ENCODE measurements at regions not wholly inside any gene's neighbourhood (a gene's known extent, or its start where the extent isn't known, plus 50 kb on each side); places are given as distances from the start of the nearest gene placed in this dataset.
"Not testable (repeated sequence)": the region's sequence is repeated elsewhere in the genome, so short reads cannot be mapped to it uniquely, and the experiment has no call there.

DNA sequence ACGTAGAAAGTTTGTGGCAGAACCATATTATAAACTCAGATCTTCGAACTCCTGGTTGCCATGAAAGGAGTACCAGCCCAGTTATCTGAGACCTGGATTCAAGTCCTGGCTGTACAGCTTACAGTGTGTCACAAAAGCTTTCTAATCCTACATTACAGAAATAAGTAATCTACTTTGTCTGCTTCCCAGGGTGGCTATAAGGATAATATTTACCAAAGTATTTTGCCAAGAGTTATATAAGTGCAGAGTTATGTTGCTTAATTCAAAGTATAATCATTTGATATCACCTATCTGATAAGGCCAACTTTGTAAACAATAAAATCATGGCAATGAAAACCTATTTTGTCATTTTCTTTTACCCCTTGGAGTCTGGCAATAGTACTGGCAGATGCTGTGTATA, 381.6 kb downstream of the NDFIP2 start:
- no peak for DNase-seq

GRCh38 chr13:79861731-79862130, 380.8 kb downstream of the NDFIP2 start:
- DNase-seq, result no peak

- DNase-seq, result no peak
These were observed 379.8 kb downstream of the NDFIP2 start for GRCh38 chr13:79860791-79861190.

GRCh38 chr13:79859756-79860155, 378.8 kb downstream of the NDFIP2 start:
- no peak for DNase-seq

GRCh38 chr13:79853251-79853650, 372.3 kb downstream of the NDFIP2 start:
- DNase-seq, result no peak

DNA sequence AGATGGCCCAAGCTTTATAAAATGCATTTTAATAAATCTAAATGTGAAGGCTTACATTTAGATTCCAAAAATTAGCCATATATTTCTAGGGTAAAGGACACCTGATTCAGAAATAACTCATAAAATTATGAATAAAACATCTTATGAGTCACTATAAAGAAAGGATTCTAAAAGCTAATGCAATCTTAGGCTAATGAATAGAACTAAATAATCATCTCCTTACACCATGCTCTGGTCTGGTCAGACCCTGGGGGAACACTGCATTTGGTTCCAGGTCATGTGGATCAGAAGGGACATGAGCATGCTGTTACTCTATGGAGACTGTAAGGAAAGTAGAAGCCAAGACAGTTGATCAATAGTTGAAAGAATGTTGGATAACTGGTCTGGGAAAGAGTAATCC, 370.4 kb downstream of the NDFIP2 start:
- no peak for DNase-seq

- no peak for DNase-seq
These were observed 367.1 kb downstream of the NDFIP2 start for GRCh38 chr13:79847882-79848592.

- no peak for DNase-seq
These were observed 365.4 kb downstream of the NDFIP2 start for GRCh38 chr13:79846386-79846785.

GRCh38 chr13:79837741-79838450, 356.9 kb downstream of the NDFIP2 start:
- peak; percentile 70 for DNase-seq

GRCh38 chr13:79836121-79836520, 355.2 kb downstream of the NDFIP2 start:
- not testable (repeated sequence) for DNase-seq

DNA sequence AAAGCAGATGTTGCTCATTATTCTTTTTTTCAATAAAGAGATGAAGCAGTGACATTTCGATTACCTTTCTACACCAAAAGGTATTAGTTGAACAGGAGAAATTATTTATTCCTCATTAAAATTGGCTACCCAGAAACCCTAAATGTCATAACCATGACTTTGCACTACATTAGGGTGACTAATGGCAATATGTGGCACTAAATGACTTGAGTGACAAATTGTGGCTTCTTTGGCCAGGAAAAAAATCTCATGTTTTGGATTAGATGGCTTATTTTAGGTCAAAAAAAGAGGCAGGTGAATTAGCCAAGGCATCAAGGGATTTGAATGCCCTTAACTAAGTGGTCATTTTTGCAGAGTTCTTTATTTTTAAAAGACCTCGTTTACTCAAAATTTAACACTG, 353.9 kb downstream of the NDFIP2 start:
- DNase-seq, result no peak

GRCh38 chr13:79833991-79834390, 353.0 kb downstream of the NDFIP2 start:
- DNase-seq, result no peak

- no peak for DNase-seq
These were observed 350.6 kb downstream of the NDFIP2 start for GRCh38 chr13:79831556-79831955.

DNA sequence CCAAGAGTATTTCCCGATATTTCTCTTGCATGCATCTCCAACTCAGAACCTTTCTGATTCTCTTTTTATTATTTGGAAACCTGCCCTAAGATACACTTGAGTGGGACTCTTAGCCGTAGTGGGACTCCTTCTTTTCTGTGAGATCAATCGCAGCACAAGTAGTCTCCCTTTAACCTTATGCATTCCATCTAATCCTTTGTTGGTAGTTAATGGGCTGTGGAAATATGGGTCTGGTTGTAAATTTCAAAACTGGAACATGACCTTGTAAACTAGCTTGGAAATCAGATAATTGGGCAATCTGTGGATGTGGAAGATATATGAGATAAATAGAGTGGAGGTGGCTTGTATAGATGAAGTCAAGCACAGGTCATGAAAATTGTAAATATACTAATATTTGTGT, 350.0 kb downstream of the NDFIP2 start:
- no peak for DNase-seq

DNA sequence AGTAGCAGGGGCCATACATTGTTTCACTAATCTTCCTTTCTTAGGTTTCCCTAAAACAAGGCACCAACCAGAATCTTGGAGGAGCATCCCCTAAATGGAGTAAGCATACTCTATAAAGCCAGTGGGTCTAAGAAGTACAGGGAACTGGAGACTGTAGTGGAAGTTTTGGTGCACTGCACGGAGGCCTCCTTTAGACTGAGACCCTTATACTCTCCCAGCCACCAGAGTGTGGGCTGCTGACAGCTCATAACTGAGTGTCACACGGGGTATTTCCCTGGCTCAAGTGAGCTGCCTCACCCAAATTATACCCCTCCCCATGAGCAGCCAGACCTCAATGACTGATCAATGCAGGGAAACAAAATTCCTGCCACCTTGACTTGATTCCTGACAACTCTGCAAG, 349.5 kb downstream of the NDFIP2 start:
- DNase-seq, result no peak

- no peak for DNase-seq
These were observed 348.9 kb downstream of the NDFIP2 start for GRCh38 chr13:79829880-79830279.

DNA sequence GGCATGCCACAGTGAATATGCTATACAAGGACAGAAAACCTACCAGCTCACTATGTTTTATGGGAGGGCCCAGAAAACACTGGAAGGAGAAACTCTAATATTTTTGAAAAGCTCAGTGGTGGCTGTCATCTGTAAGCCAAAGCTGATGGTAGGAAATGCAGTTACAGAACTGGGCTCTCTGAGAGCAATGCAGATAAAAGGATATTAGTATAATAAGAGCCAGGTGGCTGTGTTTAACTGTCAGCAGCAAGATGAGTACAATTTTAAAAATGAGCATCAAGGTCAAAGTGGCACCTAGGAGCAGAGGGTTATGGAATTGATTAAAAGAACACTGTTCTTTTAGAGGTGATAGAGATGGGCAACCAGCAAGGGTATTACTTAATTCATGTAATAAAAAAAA, 345.0 kb downstream of the NDFIP2 start:
- no peak for DNase-seq

DNA sequence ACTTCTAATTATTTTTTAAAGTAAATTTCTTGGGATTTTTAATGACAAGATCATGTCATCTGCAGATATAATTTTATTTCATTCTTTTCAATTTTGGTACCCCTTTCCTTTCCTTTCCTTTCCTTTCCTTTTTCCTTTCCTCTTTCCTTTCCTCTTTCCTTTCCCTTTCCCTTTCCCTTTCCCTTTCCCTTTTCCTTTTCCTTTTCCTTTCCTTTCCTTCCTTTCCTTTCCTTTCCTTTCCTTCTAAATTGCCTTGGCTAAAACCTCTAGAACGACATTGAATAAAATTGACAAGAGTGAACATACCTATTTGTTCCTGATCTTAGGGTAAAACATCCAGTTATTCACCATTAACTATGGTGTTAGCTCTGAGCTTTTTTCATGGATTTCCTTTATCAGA, 334.1 kb downstream of the NDFIP2 start:
- DNase-seq, result no peak

- no peak for DNase-seq
These were observed 331.3 kb downstream of the NDFIP2 start for GRCh38 chr13:79812070-79812850.

- no peak for DNase-seq
These were observed 330.2 kb downstream of the NDFIP2 start for GRCh38 chr13:79811170-79811569.

DNA sequence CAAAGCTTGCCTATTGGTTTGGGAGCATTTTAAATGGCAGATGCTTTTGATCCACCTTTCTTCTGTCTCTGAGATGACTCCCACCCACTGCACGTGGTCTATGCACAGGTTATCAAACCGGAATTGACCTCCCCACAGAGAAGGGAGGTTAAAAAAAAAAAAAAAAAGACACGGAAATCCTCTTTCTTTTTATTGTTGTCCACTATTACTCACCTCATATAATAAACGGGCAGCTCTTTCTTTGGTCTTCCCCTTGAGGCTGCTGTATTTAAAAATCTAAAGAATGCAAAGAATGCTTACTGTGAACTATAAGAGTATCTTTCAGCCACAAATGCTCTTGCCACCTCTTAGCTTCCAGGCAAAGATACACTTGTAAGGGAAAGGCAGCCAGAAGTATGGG, 329.7 kb downstream of the NDFIP2 start:
- DNase-seq, result peak; percentile 75

DNA sequence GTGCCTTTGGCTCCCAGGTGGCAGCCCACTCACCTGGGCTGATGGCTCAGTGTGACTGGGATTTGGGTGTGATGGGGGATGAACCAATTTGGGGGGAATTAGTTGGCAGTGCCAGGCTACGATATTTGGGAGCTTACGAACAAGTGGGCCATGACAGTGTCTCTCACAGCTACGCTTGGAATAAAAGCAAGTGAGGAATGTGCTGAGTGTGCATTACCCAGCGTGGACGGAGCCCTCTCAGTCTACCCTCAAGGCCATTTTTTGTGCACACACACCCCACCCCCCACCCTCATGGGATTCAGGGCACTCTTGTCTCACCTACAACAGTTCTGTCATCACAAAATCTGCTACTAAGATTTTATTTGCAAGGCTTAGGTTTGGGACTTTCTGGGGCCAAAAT, 329.1 kb downstream of the NDFIP2 start:
- no peak for DNase-seq

DNA sequence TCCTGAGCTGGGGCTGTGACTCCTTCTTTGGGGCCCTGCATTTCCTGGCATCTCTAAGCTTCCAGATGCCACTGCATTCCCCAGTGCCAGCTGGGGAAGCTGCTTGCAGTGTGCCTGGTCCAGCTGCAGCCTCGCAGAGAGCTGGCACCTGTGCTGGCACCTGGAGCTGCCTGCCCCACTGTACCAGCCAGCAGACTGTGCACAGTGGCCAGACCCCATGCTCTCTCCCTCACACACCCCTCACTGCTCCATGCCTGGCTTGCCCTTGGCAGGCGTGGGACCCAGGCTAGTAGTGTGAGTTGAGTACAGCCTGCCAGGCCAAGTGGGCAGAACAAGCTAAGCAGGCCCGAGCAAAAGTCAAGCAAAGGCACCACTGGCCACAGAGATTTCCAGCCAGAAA, 327.5 kb downstream of the NDFIP2 start:
- no peak for DNase-seq

- DNase-seq, result no peak
These were observed 326.6 kb downstream of the NDFIP2 start for GRCh38 chr13:79807554-79807953.

All from fibroblast of skin of back (primary cell).